ENCODE measurements at regions not wholly inside any gene's neighbourhood (a gene's known extent, or its start where the extent isn't known, plus 50 kb on each side); places are given as distances from the start of the nearest gene placed in this dataset.
"Not testable (repeated sequence)": the region's sequence is repeated elsewhere in the genome, so short reads cannot be mapped to it uniquely, and the experiment has no call there.

DNA sequence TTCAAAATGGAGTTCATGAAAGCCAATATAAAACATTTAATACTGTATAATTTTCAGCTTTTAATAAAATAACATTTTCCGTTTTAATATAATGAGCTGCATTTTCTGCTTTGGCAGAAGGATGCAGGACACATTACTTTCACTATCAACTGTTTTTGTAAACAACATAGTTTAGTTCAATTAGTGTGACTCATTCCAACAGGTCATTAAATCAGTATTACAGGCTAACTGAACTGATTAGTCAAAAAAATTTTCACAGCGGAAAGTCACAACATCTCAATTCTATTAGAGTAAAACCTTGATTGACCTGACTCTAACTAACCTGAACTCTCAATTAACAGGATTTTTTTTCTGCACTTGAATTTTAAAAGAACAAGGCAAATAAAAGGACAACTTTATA, 151.2 kb upstream of the AMOT start:
- in situ Hi-C loops (cut with HindIII; ENCODE audit: low pct_unique_long_range_greater_than_20kb, low sequenced_read_pairs): no loop called here
- no peak for DNase-seq (ENCODE audit: low read depth, low spot score)

DNA sequence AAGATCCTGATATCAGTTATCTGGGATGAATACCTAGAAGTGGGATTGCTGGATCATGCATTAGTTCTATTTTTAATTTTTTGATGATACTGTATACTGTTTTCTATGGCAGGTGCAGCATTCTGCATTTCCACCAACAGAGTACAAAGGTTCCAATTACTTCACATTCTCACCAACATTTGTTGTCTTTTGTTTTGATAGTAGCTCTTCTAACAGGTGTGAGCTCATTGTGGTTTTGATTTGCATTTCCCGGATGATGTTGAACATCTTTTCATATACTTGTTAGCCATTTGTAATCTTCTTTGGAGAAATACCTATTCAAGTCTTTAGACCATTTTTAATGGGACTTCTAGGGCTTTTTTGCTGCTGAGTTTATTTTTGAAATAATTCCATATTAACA, 139.2 kb upstream of the AMOT start:
- no peak for DNase-seq (ENCODE audit: low read depth, low spot score)
- in situ Hi-C loops (cut with HindIII; ENCODE audit: low pct_unique_long_range_greater_than_20kb, low sequenced_read_pairs): no loop called here

GRCh38 chrX:112968351-112969133, 127.9 kb upstream of the AMOT start:
- in situ Hi-C loops (cut with HindIII; ENCODE audit: low pct_unique_long_range_greater_than_20kb, low sequenced_read_pairs): no loop called here
- DNase-seq (ENCODE audit: low read depth, low spot score): no peak

- no peak for DNase-seq (ENCODE audit: low read depth, low spot score)
- in situ Hi-C loops (cut with HindIII; ENCODE audit: low pct_unique_long_range_greater_than_20kb, low sequenced_read_pairs): no loop called here
These were observed 127.3 kb upstream of the AMOT start for GRCh38 chrX:112967903-112968302.

- in situ Hi-C loops (cut with HindIII; ENCODE audit: low pct_unique_long_range_greater_than_20kb, low sequenced_read_pairs): no loop called here
- no peak for DNase-seq (ENCODE audit: low read depth, low spot score)
These were observed 126.7 kb upstream of the AMOT start for GRCh38 chrX:112967341-112967740.

- no peak for DNase-seq (ENCODE audit: low read depth, low spot score)
- in situ Hi-C loops (cut with HindIII; ENCODE audit: low pct_unique_long_range_greater_than_20kb, low sequenced_read_pairs): no loop called here
These were observed 121.3 kb upstream of the AMOT start for GRCh38 chrX:112961981-112962380.

- no peak for DNase-seq (ENCODE audit: low read depth, low spot score)
- in situ Hi-C loops (cut with HindIII; ENCODE audit: low pct_unique_long_range_greater_than_20kb, low sequenced_read_pairs): no loop called here
These were observed 107.5 kb upstream of the AMOT start for GRCh38 chrX:112947981-112948615.

DNA sequence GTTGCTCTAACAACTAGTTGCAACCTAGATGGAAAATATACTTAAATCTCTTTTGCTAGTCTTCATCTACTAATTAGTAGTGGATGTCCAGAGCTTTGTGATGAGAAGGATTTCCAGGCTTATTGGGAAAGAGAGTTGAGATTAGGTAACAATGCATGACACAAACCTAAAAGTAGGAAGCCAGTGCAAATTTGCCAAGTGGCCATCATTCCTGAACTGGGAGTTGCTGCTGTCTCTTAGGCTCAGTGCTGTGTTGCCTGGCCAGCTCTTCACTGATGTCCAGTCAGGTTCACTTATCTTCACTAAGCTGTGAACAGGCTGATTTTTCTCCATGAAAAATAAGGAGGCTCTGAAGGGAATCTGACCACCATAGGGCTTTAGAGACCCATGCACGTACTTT, 105.6 kb upstream of the AMOT start:
- in situ Hi-C loops (cut with HindIII; ENCODE audit: low pct_unique_long_range_greater_than_20kb, low sequenced_read_pairs): no loop called here
- no peak for DNase-seq (ENCODE audit: low read depth, low spot score)

DNA sequence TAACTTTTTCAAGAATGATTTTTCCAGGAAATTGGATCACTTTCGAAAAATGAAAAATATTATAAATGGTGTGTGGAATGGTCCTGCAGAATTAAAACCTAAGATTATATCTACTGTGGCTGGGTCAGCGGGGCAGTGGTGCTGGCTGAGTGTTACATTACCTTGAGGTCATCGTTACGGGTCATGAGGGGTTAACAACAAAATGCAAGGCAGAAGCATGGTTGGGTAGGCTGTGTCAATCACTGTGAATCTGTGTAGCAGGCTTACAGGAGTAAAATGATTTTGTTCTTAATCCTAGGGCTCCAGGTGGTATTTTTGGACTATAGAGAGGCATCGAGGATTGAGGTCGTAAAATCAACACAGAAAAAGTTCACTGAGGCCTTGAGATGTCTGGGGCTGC, 105.2 kb upstream of the AMOT start:
- in situ Hi-C loops (cut with HindIII; ENCODE audit: low pct_unique_long_range_greater_than_20kb, low sequenced_read_pairs): no loop called here
- DNase-seq (ENCODE audit: low read depth, low spot score): no peak

- DNase-seq (ENCODE audit: low read depth, low spot score): peak; percentile 10
- in situ Hi-C loops (cut with HindIII; ENCODE audit: low pct_unique_long_range_greater_than_20kb, low sequenced_read_pairs): no loop called here
These were observed 100.7 kb upstream of the AMOT start for GRCh38 chrX:112941209-112941837.

GRCh38 chrX:112935029-112935428, 94.4 kb upstream of the AMOT start:
- DNase-seq (ENCODE audit: low read depth, low spot score): no peak
- in situ Hi-C loops (cut with HindIII; ENCODE audit: low pct_unique_long_range_greater_than_20kb, low sequenced_read_pairs): no loop called here

DNA sequence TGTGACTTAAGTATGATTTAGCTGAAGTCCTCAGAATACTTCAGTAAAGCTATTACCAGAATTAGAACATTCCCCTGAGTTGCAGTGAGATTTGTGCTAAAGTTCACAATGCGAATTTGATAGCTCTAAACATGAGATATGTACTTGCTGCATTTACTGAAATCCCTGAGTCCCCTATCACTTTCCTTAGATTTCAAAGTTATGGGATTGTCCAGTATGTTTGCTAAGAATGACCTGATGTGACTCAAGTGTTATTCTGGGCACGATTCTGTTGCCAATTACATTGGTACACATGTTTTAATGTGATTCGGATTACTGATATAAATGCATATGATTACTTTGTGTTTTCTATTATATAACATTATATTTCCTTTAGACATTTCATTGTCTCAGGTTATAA, 91.3 kb upstream of the AMOT start:
- in situ Hi-C loops (cut with HindIII; ENCODE audit: low pct_unique_long_range_greater_than_20kb, low sequenced_read_pairs): no loop called here
- no peak for DNase-seq (ENCODE audit: low read depth, low spot score)

- no peak for DNase-seq (ENCODE audit: low read depth, low spot score)
- in situ Hi-C loops (cut with HindIII; ENCODE audit: low pct_unique_long_range_greater_than_20kb, low sequenced_read_pairs): no loop called here
These were observed 90.8 kb upstream of the AMOT start for GRCh38 chrX:112931478-112931877.

DNA sequence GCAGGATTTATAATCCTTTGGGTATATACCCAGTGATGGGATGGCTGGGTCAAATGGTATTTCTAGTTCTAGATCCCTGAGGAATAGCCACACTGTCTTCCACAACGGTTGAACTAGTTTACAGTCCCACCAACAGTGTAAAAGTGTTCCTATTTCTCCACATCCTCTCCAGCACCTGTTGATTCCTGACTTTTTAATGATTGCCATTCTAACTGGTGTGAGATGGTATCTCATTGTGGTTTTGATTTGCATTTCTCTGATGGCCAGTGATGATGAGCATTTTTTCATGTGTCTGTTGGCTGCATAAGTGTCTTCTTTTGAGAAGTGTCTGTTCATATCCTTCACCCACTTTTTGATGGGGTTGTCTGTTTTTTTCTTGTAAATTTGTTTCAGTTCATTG, 82.8 kb upstream of the AMOT start:
- in situ Hi-C loops (cut with HindIII; ENCODE audit: low pct_unique_long_range_greater_than_20kb, low sequenced_read_pairs); DNase-seq (ENCODE audit: low read depth, low spot score): not testable (repeated sequence)

DNA sequence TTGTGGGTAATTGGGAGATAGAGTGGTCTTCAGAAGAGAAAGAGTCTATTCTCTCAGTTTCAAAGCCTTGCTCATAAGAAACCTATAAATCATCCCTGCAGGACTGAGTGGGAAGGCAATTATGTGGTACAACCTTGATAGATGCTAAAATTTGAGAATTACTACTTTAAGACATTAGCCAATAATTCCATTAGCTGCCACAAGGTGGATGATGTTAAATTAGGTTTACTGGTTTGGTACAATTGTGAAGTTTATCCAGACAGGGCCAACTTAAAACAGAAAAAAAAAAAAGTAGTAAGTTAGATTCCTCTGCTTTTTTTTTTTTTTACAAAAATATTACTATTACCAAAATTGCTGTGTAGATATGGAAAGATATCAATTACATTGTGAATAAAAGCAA, 73.2 kb upstream of the AMOT start:
- in situ Hi-C loops (cut with HindIII; ENCODE audit: low pct_unique_long_range_greater_than_20kb, low sequenced_read_pairs): no loop called here
- no peak for DNase-seq (ENCODE audit: low read depth, low spot score)

DNA sequence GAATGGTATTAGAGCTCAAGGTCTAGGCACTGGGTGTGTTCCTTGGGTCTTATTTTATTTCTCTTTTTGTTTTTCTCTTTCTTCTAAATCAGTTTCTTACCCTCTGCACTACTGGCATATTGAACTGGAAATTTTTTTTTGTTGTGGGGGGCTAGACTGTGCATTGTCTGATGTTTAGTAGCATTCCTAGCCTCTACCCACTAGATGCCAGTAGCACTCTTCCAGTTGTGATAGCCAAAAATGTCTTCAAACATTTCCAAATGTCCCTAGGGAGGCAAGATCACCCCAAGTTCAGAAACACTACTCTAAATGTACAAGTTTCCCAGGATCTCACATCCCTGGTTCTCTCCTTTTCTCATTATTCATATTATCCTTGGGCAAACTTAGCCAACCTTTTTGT, 69.8 kb upstream of the AMOT start:
- in situ Hi-C loops (cut with HindIII; ENCODE audit: low pct_unique_long_range_greater_than_20kb, low sequenced_read_pairs): no loop called here

GRCh38 chrX:112901869-112902725, 61.5 kb upstream of the AMOT start:
- in situ Hi-C loops (cut with HindIII; ENCODE audit: low pct_unique_long_range_greater_than_20kb, low sequenced_read_pairs): no loop called here
- DNase-seq (ENCODE audit: low read depth, low spot score): no peak

More for the DNA sequence above, 69.8 kb upstream of the AMOT start:
- no peak for DNase-seq (ENCODE audit: low read depth, low spot score)

DNA sequence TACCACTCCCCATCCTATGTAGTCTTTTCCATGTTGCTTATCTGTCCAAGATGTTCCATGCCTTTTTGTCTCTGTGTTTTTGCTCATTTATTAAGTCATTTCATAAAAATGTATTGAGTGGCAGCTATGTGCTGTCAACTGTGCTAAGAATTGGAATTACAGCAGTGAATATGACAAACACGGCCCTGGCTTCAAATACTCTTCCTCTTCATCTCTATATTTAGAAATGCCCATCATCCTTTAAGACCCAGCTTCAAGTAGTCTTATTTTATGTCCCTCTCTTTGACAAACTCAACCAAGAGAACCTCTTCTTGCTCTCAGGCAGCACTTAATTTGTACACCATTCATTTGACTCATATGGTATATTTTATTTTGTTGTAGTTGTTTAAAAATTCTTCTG, 55.4 kb upstream of the AMOT start:
- DNase-seq (ENCODE audit: low read depth, low spot score): no peak
- in situ Hi-C loops (cut with HindIII; ENCODE audit: low pct_unique_long_range_greater_than_20kb, low sequenced_read_pairs): no loop called here
